ENCODE measurements at regions not wholly inside any gene's neighbourhood (a gene's known extent, or its start where the extent isn't known, plus 50 kb on each side); places are given as distances from the start of the nearest gene placed in this dataset.
"Not testable (repeated sequence)": the region's sequence is repeated elsewhere in the genome, so short reads cannot be mapped to it uniquely, and the experiment has no call there.

- Histone ChIP-seq H3K4me3 (ENCODE audit: low read length) (no peak overlapping the region), H3K27ac (ENCODE audit: low read depth, low read length) (no peak overlapping the region), H3K9ac (ENCODE audit: extremely low read depth, low read length, poor library complexity, severe bottlenecking) (no peak overlapping the region), H3K36me3 (ENCODE audit: control insufficient read depth, insufficient read depth, low read length) (no peaks in the 10 kb centered on the region), H3K9me3 (ENCODE audit: control insufficient read depth, low read length) (peaks cover 25% of the 10 kb centered on the region), H3K27me3 (ENCODE audit: control insufficient read depth, insufficient read depth, low read length, poor library complexity, severe bottlenecking) (no peaks in the 10 kb centered on the region), H3K4me1 (ENCODE audit: control insufficient read depth, insufficient read depth, low read length) (no peaks in the 10 kb centered on the region)
- DNase-seq = no peak
- peaks cover 12% of the 10 kb centered on the region for H3K27me3 Mint-ChIP-seq (ENCODE audit: insufficient read depth)
- peaks cover 8% of the 10 kb centered on the region for H3K4me1 Mint-ChIP-seq
- H3K36me3 Mint-ChIP-seq (ENCODE audit: low read depth) = no peaks in the 10 kb centered on the region
- no peak for TF ChIP-seq CTCF (conservative IDR thresholded peaks at IDR 0.05)
- no peak overlapping the region for H3K27ac Mint-ChIP-seq
- no peak overlapping the region for H3K4me3 Mint-ChIP-seq
- H3K9me3 Mint-ChIP-seq = peaks cover 22% of the 10 kb centered on the region
These were observed 313.5 kb downstream of the RPLP1 start for GRCh38 chr15:69766156-69766555.

- DNase-seq = no peak
- H3K9ac ChIP-seq (ENCODE audit: extremely low read depth, low read length, poor library complexity, severe bottlenecking) = no peak overlapping the region
- no peaks in the 10 kb centered on the region for H3K4me1 ChIP-seq (ENCODE audit: control insufficient read depth, insufficient read depth, low read length)
- peaks cover 25% of the 10 kb centered on the region for H3K9me3 ChIP-seq (ENCODE audit: control insufficient read depth, low read length)
- no peak for TF ChIP-seq CTCF (conservative IDR thresholded peaks at IDR 0.05)
- H3K27me3 ChIP-seq (ENCODE audit: control insufficient read depth, insufficient read depth, low read length, poor library complexity, severe bottlenecking) = no peaks in the 10 kb centered on the region
- Mint-ChIP-seq H3K36me3 (ENCODE audit: low read depth) (no peaks in the 10 kb centered on the region), H3K4me3 (no peak overlapping the region), H3K27me3 (ENCODE audit: insufficient read depth) (peaks cover 15% of the 10 kb centered on the region), H3K9me3 (peaks cover 24% of the 10 kb centered on the region), H3K4me1 (peaks cover 8% of the 10 kb centered on the region), H3K27ac (no peak overlapping the region)
- no peaks in the 10 kb centered on the region for H3K36me3 ChIP-seq (ENCODE audit: control insufficient read depth, insufficient read depth, low read length)
- no peak overlapping the region for H3K27ac ChIP-seq (ENCODE audit: low read depth, low read length)
- no peak overlapping the region for H3K4me3 ChIP-seq (ENCODE audit: low read length)
- WGBS, 2 experiments (ENCODE audit: insufficient coverage in 1 of 2, insufficient read length in 1 of 2) = 92 to 95% methylated on average over 4 of the region's 4 CpGs
These were observed 314.6 kb downstream of the RPLP1 start for GRCh38 chr15:69767191-69767590.

- H3K36me3 Mint-ChIP-seq (ENCODE audit: low read depth); H3K27ac Mint-ChIP-seq; H3K4me1 ChIP-seq (ENCODE audit: control insufficient read depth, insufficient read depth, low read length); H3K27ac ChIP-seq (ENCODE audit: low read depth, low read length); H3K36me3 ChIP-seq (ENCODE audit: control insufficient read depth, insufficient read depth, low read length); H3K4me3 Mint-ChIP-seq; H3K4me1 Mint-ChIP-seq; H3K4me3 ChIP-seq (ENCODE audit: low read length); H3K9ac ChIP-seq (ENCODE audit: extremely low read depth, low read length, poor library complexity, severe bottlenecking); H3K27me3 ChIP-seq (ENCODE audit: control insufficient read depth, insufficient read depth, low read length, poor library complexity, severe bottlenecking): not testable (repeated sequence)
- Mint-ChIP-seq H3K9me3 (peaks cover 33% of the 10 kb centered on the region), H3K27me3 (ENCODE audit: insufficient read depth) (peaks cover 14% of the 10 kb centered on the region)
- TF ChIP-seq CTCF (conservative IDR thresholded peaks at IDR 0.05) = peak; percentile 30
- 43 to 55% methylated on average over 5 to 6 of the region's 6 CpGs for WGBS, 2 experiments (ENCODE audit: insufficient coverage in 1 of 2, insufficient read length in 1 of 2)
- peak; percentile 82 for DNase-seq
- peaks cover 25% of the 10 kb centered on the region for H3K9me3 ChIP-seq (ENCODE audit: control insufficient read depth, low read length)
These were observed 316.7 kb downstream of the RPLP1 start for GRCh38 chr15:69769336-69769735.

- Mint-ChIP-seq H3K9me3 (peaks cover 21% of the 10 kb centered on the region), H3K27me3 (ENCODE audit: insufficient read depth) (peaks cover 12% of the 10 kb centered on the region)
- not testable (repeated sequence) for H3K4me1 ChIP-seq (ENCODE audit: control insufficient read depth, insufficient read depth, low read length); H3K27me3 ChIP-seq (ENCODE audit: control insufficient read depth, insufficient read depth, low read length, poor library complexity, severe bottlenecking); H3K4me1 Mint-ChIP-seq; DNase-seq; H3K27ac ChIP-seq (ENCODE audit: low read depth, low read length); H3K4me3 Mint-ChIP-seq; H3K36me3 ChIP-seq (ENCODE audit: control insufficient read depth, insufficient read depth, low read length); H3K27ac Mint-ChIP-seq; H3K36me3 Mint-ChIP-seq (ENCODE audit: low read depth); H3K4me3 ChIP-seq (ENCODE audit: low read length); H3K9me3 ChIP-seq (ENCODE audit: control insufficient read depth, low read length); H3K9ac ChIP-seq (ENCODE audit: extremely low read depth, low read length, poor library complexity, severe bottlenecking)
- 83 to 97% methylated on average over 1 to 3 of the region's 3 CpGs for WGBS, 2 experiments (ENCODE audit: insufficient coverage in 1 of 2, insufficient read length in 1 of 2)
These were observed 321.6 kb downstream of the RPLP1 start for GRCh38 chr15:69774258-69774657.

- Mint-ChIP-seq H3K9me3 (peaks cover 17% of the 10 kb centered on the region), H3K27me3 (ENCODE audit: insufficient read depth) (peaks cover 12% of the 10 kb centered on the region)
- H3K4me1 ChIP-seq (ENCODE audit: control insufficient read depth, insufficient read depth, low read length); H3K9ac ChIP-seq (ENCODE audit: extremely low read depth, low read length, poor library complexity, severe bottlenecking); DNase-seq; H3K36me3 ChIP-seq (ENCODE audit: control insufficient read depth, insufficient read depth, low read length); H3K4me3 ChIP-seq (ENCODE audit: low read length); H3K27ac Mint-ChIP-seq; H3K27me3 ChIP-seq (ENCODE audit: control insufficient read depth, insufficient read depth, low read length, poor library complexity, severe bottlenecking); H3K4me1 Mint-ChIP-seq; H3K36me3 Mint-ChIP-seq (ENCODE audit: low read depth); H3K4me3 Mint-ChIP-seq; H3K27ac ChIP-seq (ENCODE audit: low read depth, low read length); H3K9me3 ChIP-seq (ENCODE audit: control insufficient read depth, low read length): not testable (repeated sequence)
- WGBS, 2 experiments (ENCODE audit: insufficient coverage in 1 of 2, insufficient read length in 1 of 2) = 100% methylated on average over 2 of the region's 2 CpGs; no CpG with 5 or more reads in 1 of the 2 experiments
These were observed 322.1 kb downstream of the RPLP1 start for GRCh38 chr15:69774711-69775110.

Measured in endodermal cell (in vitro differentiated cells).